ENCODE measurements at regions not wholly inside any gene's neighbourhood (a gene's known extent, or its start where the extent isn't known, plus 50 kb on each side); places are given as distances from the start of the nearest gene placed in this dataset.
"Not testable (repeated sequence)": the region's sequence is repeated elsewhere in the genome, so short reads cannot be mapped to it uniquely, and the experiment has no call there.

GRCh38 chr13:61880578-61881283 is 465.1 kb upstream of the PCDH20 start:
- no peak overlapping the region for H2AFZ ChIP-seq
- TF ChIP-seq CTCF (IDR thresholded peaks at IDR 0.05; ENCODE audit: poor library complexity) = peak; percentile 49
- no peak for TF ChIP-seq EZH2 (IDR thresholded peaks at IDR 0.05; ENCODE audit: borderline replicate concordance)

DNA sequence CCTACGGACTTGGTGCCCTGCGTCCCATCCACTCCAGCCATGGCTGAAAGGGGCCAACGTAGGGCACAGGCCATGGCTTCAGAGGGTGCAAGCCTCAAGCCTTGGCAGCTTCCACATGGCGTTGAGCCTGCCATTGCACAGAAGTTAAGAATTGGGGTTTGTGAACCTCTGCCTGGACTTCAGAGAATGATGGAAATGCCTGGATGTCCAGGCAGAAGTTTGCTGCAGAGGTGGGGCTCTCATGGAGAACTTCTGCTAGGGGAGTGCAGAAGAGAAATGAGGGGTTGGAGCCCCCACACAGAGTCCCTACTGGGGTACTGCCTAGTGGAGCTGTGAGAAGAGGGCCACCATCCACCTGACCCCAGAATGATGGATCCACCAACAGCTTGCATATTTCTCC is 462.9 kb upstream of the PCDH20 start:
- H3K36me3 ChIP-seq (replicated peaks; ENCODE audit: insufficient read depth, low read depth); H3K4me2 ChIP-seq; H3K9me3 ChIP-seq (ENCODE audit: low read depth); H3K4me1 ChIP-seq (ENCODE audit: insufficient read depth); H3K27me3 ChIP-seq; H3K4me3 ChIP-seq; H3K27ac ChIP-seq; H3K79me2 ChIP-seq; H2AFZ ChIP-seq; H4K20me1 ChIP-seq (ENCODE audit: insufficient read depth, poor library complexity, severe bottlenecking); H3K9me2 ChIP-seq (replicated peaks; ENCODE audit: insufficient read depth); DNase-seq (ENCODE audit: low spot score): not testable (repeated sequence)
- 74% methylated on average over 4 of the region's 4 CpGs for WGBS (ENCODE audit: low lambda C conversion rate, missing lambda C conversion rate)

More at GRCh38 chr13:61880578-61881283, 465.1 kb upstream of the PCDH20 start:
- Histone ChIP-seq H3K79me2 (no peaks in the 10 kb centered on the region), H3K9me2 (replicated peaks; ENCODE audit: insufficient read depth) (no peaks in the 10 kb centered on the region), H3K4me3 (no peak overlapping the region), H3K4me1 (ENCODE audit: insufficient read depth) (no peaks in the 10 kb centered on the region), H3K9me3 (ENCODE audit: low read depth) (no peaks in the 10 kb centered on the region), H3K27me3 (no peaks in the 10 kb centered on the region), H3K27ac (no peak overlapping the region), H3K4me2 (no peak overlapping the region), H4K20me1 (ENCODE audit: insufficient read depth, poor library complexity, severe bottlenecking) (no peaks in the 10 kb centered on the region), H3K36me3 (replicated peaks; ENCODE audit: insufficient read depth, low read depth) (no peaks in the 10 kb centered on the region)
- WGBS (ENCODE audit: low lambda C conversion rate, missing lambda C conversion rate) = 61% methylated on average over 3 of the region's 3 CpGs
- DNase-seq (ENCODE audit: low spot score) = peak; percentile 65

- no peak overlapping the region for H2AFZ ChIP-seq
- H3K27ac ChIP-seq = no peak overlapping the region
- H3K9me2 ChIP-seq (replicated peaks; ENCODE audit: insufficient read depth) = no peaks in the 10 kb centered on the region
- no peaks in the 10 kb centered on the region for H3K4me1 ChIP-seq (ENCODE audit: insufficient read depth)
- H3K27me3 ChIP-seq = no peaks in the 10 kb centered on the region
- no peak for TF ChIP-seq EZH2 (IDR thresholded peaks at IDR 0.05; ENCODE audit: borderline replicate concordance)
- H3K36me3 ChIP-seq (replicated peaks; ENCODE audit: insufficient read depth, low read depth) = no peaks in the 10 kb centered on the region
- H3K4me2 ChIP-seq = no peak overlapping the region
- WGBS (ENCODE audit: low lambda C conversion rate, missing lambda C conversion rate) = 84% methylated on average over 2 of the region's 2 CpGs
- H3K4me3 ChIP-seq = no peak overlapping the region
- H4K20me1 ChIP-seq (ENCODE audit: insufficient read depth, poor library complexity, severe bottlenecking) = no peaks in the 10 kb centered on the region
- H3K9me3 ChIP-seq (ENCODE audit: low read depth) = no peaks in the 10 kb centered on the region
- DNase-seq (ENCODE audit: low spot score) = no peak
- H3K79me2 ChIP-seq = no peaks in the 10 kb centered on the region
Observed at GRCh38 chr13:61874970-61875579, 459.4 kb upstream of the PCDH20 start.

GRCh38 chr13:61873717-61874116 is 458.1 kb upstream of the PCDH20 start:
- no peaks in the 10 kb centered on the region for H3K9me2 ChIP-seq (replicated peaks; ENCODE audit: insufficient read depth)
- H2AFZ ChIP-seq = no peak overlapping the region
- no peak overlapping the region for H3K4me3 ChIP-seq
- no peaks in the 10 kb centered on the region for H3K79me2 ChIP-seq
- H3K4me2 ChIP-seq = no peak overlapping the region
- H4K20me1 ChIP-seq (ENCODE audit: insufficient read depth, poor library complexity, severe bottlenecking) = no peaks in the 10 kb centered on the region
- no peak overlapping the region for H3K27ac ChIP-seq
- H3K4me1 ChIP-seq (ENCODE audit: insufficient read depth) = no peaks in the 10 kb centered on the region
- no peak for TF ChIP-seq EZH2 (IDR thresholded peaks at IDR 0.05; ENCODE audit: borderline replicate concordance)
- no peaks in the 10 kb centered on the region for H3K36me3 ChIP-seq (replicated peaks; ENCODE audit: insufficient read depth, low read depth)
- H3K9me3 ChIP-seq (ENCODE audit: low read depth) = no peaks in the 10 kb centered on the region
- H3K27me3 ChIP-seq = no peaks in the 10 kb centered on the region
- DNase-seq (ENCODE audit: low spot score) = no peak

DNA sequence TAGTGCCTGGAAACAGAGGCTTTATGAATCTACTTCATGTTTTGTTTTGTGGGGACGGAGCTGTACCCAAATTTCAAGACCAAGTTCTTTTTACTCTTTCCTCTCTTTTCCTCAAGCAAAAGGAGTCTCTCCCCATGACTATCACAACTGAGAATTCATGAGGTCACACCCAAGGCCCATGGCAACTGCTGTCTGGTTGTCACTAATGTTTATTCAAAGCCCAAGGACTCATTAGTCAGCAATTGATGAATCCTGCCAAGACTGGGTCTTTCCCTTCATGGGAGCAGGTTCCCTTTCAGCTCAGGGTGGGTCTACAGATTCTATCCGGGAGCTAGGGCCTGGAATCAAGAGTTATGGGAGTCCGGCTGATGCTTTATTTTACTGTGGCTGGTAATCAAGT is 441.5 kb upstream of the PCDH20 start:
- Histone ChIP-seq H4K20me1 (ENCODE audit: insufficient read depth, poor library complexity, severe bottlenecking) (no peaks in the 10 kb centered on the region), H3K27me3 (no peaks in the 10 kb centered on the region), H3K4me2 (no peak overlapping the region), H3K79me2 (no peaks in the 10 kb centered on the region), H3K9me2 (replicated peaks; ENCODE audit: insufficient read depth) (no peaks in the 10 kb centered on the region), H2AFZ (no peak overlapping the region), H3K27ac (no peak overlapping the region), H3K36me3 (replicated peaks; ENCODE audit: insufficient read depth, low read depth) (no peaks in the 10 kb centered on the region), H3K4me1 (ENCODE audit: insufficient read depth) (no peaks in the 10 kb centered on the region), H3K4me3 (no peak overlapping the region), H3K9me3 (ENCODE audit: low read depth) (no peaks in the 10 kb centered on the region)
- WGBS (ENCODE audit: low lambda C conversion rate, missing lambda C conversion rate) = 76% methylated on average over 3 of the region's 3 CpGs
- TF ChIP-seq EZH2 (IDR thresholded peaks at IDR 0.05; ENCODE audit: borderline replicate concordance) (no peak), CTCF (IDR thresholded peaks at IDR 0.05; ENCODE audit: poor library complexity) (no peak), EZH2phosphoT487 (IDR thresholded peaks at IDR 0.05; ENCODE audit: low read depth, severe bottlenecking, unreplicated experiment) (no peak)
- DNase-seq (ENCODE audit: low spot score) = no peak

All from hepatocyte (in vitro differentiated cells).